ENCODE measurements at regions not wholly inside any gene's neighbourhood (a gene's known extent, or its start where the extent isn't known, plus 50 kb on each side); places are given as distances from the start of the nearest gene placed in this dataset.

GRCh38 chr18:37634516-37634915, 68.9 kb upstream of the CELF4 start:
- Histone ChIP-seq H3K27me3 (replicated peaks; ENCODE audit: control insufficient read depth, insufficient read depth, low read length) (no peaks in the 10 kb centered on the region), H3K4me1 (no peaks in the 10 kb centered on the region), H3K36me3 (ENCODE audit: control insufficient read depth, insufficient read depth, low read length) (no peaks in the 10 kb centered on the region), H3K4me3 (ENCODE audit: low read depth, low read length) (no peak overlapping the region), H3K9me3 (no peaks in the 10 kb centered on the region)
- ChIA-PET POLR2A (no interaction called here), CTCF (no interaction called here)
- no peak for DNase-seq
- Mint-ChIP-seq H3K9me3 (ENCODE audit: unreplicated experiment) (no peaks in the 10 kb centered on the region), H3K27me3 (ENCODE audit: insufficient read depth, unreplicated experiment) (peaks cover 9% of the 10 kb centered on the region), H3K36me3 (ENCODE audit: insufficient read depth, unreplicated experiment) (no peaks in the 10 kb centered on the region), H3K4me3 (ENCODE audit: unreplicated experiment) (no peak overlapping the region), H3K4me1 (ENCODE audit: low read depth, unreplicated experiment) (no peaks in the 10 kb centered on the region), H3K27ac (ENCODE audit: unreplicated experiment) (no peak overlapping the region)
- intact Hi-C loops (cut with micrococcal nuclease; ENCODE audit: unreplicated experiment), result no loop called here
- BruUV-seq (replicated peaks), result no TSS peak
- TF ChIP-seq, protein P1, sequence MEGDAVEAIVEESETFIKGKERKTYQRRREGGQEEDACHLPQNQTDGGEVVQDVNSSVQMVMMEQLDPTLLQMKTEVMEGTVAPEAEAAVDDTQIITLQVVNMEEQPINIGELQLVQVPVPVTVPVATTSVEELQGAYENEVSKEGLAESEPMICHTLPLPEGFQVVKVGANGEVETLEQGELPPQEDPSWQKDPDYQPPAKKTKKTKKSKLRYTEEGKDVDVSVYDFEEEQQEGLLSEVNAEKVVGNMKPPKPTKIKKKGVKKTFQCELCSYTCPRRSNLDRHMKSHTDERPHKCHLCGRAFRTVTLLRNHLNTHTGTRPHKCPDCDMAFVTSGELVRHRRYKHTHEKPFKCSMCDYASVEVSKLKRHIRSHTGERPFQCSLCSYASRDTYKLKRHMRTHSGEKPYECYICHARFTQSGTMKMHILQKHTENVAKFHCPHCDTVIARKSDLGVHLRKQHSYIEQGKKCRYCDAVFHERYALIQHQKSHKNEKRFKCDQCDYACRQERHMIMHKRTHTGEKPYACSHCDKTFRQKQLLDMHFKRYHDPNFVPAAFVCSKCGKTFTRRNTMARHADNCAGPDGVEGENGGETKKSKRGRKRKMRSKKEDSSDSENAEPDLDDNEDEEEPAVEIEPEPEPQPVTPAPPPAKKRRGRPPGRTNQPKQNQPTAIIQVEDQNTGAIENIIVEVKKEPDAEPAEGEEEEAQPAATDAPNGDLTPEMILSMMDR (IDR thresholded peaks at IDR 0.05; ENCODE audit: insufficient read depth in 1 of 2, low read depth in 1 of 2, low read length in 1 of 2, severe bottlenecking in 1 of 2, unreplicated experiment in 1 of 2), result no peak

DNA sequence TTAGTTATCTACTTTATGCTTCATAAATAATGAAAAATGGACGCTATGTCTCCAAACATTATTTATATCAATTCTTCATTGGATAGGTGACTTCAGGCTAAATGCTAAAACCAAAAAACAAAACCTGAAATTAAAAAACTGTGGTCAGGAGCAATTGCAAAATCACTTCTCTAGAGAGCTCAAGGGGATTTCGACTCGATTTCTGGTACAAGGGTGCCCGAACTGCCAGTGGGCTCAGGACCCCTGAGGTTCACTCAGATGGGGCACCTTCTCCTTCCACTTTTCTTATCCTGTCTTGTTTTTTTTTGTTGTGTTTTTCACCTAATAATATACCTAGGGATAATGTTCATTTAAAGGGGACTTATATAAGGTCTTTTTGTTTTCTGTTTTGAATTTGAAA, 65.8 kb upstream of the CELF4 start:
- H3K27me3 Mint-ChIP-seq (ENCODE audit: insufficient read depth, unreplicated experiment), result peaks cover 9% of the 10 kb centered on the region
- DNase-seq, result no peak
- BruUV-seq (replicated peaks), result no TSS peak
- H3K4me3 ChIP-seq (ENCODE audit: low read depth, low read length), result no peak overlapping the region
- POLR2A ChIA-PET, result no interaction called here
- TF ChIP-seq, protein P1 (IDR thresholded peaks at IDR 0.05; ENCODE audit: insufficient read depth in 1 of 2, low read depth in 1 of 2, low read length in 1 of 2, severe bottlenecking in 1 of 2, unreplicated experiment in 1 of 2), result no peak
- no peaks in the 10 kb centered on the region for H3K9me3 Mint-ChIP-seq (ENCODE audit: unreplicated experiment)
- no peaks in the 10 kb centered on the region for H3K4me1 ChIP-seq
- no peak overlapping the region for H3K27ac Mint-ChIP-seq (ENCODE audit: unreplicated experiment)
- no peak overlapping the region for H3K4me3 Mint-ChIP-seq (ENCODE audit: unreplicated experiment)
- CTCF ChIA-PET, result no interaction called here
- H3K27me3 ChIP-seq (replicated peaks; ENCODE audit: control insufficient read depth, insufficient read depth, low read length), result no peaks in the 10 kb centered on the region
- intact Hi-C loops (cut with micrococcal nuclease; ENCODE audit: unreplicated experiment), result no loop called here
- no peaks in the 10 kb centered on the region for H3K36me3 ChIP-seq (ENCODE audit: control insufficient read depth, insufficient read depth, low read length)
- no peaks in the 10 kb centered on the region for H3K9me3 ChIP-seq
- H3K4me1 Mint-ChIP-seq (ENCODE audit: low read depth, unreplicated experiment), result no peaks in the 10 kb centered on the region
- H3K36me3 Mint-ChIP-seq (ENCODE audit: insufficient read depth, unreplicated experiment), result no peaks in the 10 kb centered on the region

DNA sequence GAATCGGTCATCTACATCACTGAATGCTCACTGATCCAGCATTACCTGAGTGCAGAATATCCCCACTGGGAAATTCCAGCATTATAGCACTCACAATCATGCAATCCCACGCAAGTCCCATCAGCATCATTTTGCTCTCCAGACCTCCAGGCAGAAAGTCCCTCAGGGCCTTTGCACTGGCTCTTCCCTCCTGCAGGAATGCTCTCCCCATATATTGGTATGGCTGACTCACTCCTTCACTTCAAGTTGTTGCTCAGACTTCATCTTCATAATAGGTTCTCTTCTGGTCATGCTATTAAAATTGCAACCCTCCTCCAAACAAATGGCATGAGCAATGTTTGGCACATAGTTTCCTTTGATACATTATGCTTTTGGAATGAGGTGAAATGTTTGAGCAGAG, 64.7 kb upstream of the CELF4 start:
- Mint-ChIP-seq H3K9me3 (ENCODE audit: unreplicated experiment) (no peaks in the 10 kb centered on the region), H3K27me3 (ENCODE audit: insufficient read depth, unreplicated experiment) (peaks cover 9% of the 10 kb centered on the region), H3K27ac (ENCODE audit: unreplicated experiment) (no peak overlapping the region), H3K4me3 (ENCODE audit: unreplicated experiment) (no peak overlapping the region), H3K36me3 (ENCODE audit: insufficient read depth, unreplicated experiment) (no peaks in the 10 kb centered on the region), H3K4me1 (ENCODE audit: low read depth, unreplicated experiment) (no peaks in the 10 kb centered on the region)
- no peaks in the 10 kb centered on the region for H3K36me3 ChIP-seq (ENCODE audit: control insufficient read depth, insufficient read depth, low read length)
- CTCF ChIA-PET, result no interaction called here
- H3K4me1 ChIP-seq, result no peaks in the 10 kb centered on the region
- BruUV-seq (replicated peaks), result no TSS peak
- DNase-seq, result no peak
- no peaks in the 10 kb centered on the region for H3K9me3 ChIP-seq
- H3K27me3 ChIP-seq (replicated peaks; ENCODE audit: control insufficient read depth, insufficient read depth, low read length), result no peaks in the 10 kb centered on the region
- intact Hi-C loops (cut with micrococcal nuclease; ENCODE audit: unreplicated experiment), result no loop called here
- TF ChIP-seq, protein P1 (IDR thresholded peaks at IDR 0.05; ENCODE audit: insufficient read depth in 1 of 2, low read depth in 1 of 2, low read length in 1 of 2, severe bottlenecking in 1 of 2, unreplicated experiment in 1 of 2), result no peak
- H3K4me3 ChIP-seq (ENCODE audit: low read depth, low read length), result no peak overlapping the region
- POLR2A ChIA-PET, result no interaction called here

All from Caco-2 (cell line).